ENCODE measurements at regions not wholly inside any gene's neighbourhood (a gene's known extent, or its start where the extent isn't known, plus 50 kb on each side); places are given as distances from the start of the nearest gene placed in this dataset.

- TF ChIP-seq, protein P1, sequence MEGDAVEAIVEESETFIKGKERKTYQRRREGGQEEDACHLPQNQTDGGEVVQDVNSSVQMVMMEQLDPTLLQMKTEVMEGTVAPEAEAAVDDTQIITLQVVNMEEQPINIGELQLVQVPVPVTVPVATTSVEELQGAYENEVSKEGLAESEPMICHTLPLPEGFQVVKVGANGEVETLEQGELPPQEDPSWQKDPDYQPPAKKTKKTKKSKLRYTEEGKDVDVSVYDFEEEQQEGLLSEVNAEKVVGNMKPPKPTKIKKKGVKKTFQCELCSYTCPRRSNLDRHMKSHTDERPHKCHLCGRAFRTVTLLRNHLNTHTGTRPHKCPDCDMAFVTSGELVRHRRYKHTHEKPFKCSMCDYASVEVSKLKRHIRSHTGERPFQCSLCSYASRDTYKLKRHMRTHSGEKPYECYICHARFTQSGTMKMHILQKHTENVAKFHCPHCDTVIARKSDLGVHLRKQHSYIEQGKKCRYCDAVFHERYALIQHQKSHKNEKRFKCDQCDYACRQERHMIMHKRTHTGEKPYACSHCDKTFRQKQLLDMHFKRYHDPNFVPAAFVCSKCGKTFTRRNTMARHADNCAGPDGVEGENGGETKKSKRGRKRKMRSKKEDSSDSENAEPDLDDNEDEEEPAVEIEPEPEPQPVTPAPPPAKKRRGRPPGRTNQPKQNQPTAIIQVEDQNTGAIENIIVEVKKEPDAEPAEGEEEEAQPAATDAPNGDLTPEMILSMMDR (IDR thresholded peaks at IDR 0.05; ENCODE audit: insufficient read depth, low read depth, low read length) = no peak
- TF ChIP-seq EZH2 (IDR thresholded peaks at IDR 0.05; ENCODE audit: insufficient read depth, low read length) = no peak
Measured at GRCh38 chr13:70527599-70527998, 419.3 kb upstream of the KLHL1 start.

Measured in astrocyte (in vitro differentiated cells and primary cell).